VCaP (cell line): ENCODE measurements at regions not wholly inside any gene's neighbourhood (a gene's known extent, or its start where the extent isn't known, plus 50 kb on each side); places are given as distances from the start of the nearest gene placed in this dataset.
"Not testable (repeated sequence)": the region's sequence is repeated elsewhere in the genome, so short reads cannot be mapped to it uniquely, and the experiment has no call there.

Experiments used
- H3K27ac ChIP-seq: fragments of 450-650 bp; 2 replicates; pipeline ENCODE4 v1.5.1; 2017
- CTCF ChIP-seq: fragments of 450-650 bp; conservative IDR thresholded peaks from 2 replicates; pipeline ENCODE4 v1.5.1; 2017; ENCODE audit warnings: mild to moderate bottlenecking, moderate library complexity

GRCh38 chr11:123325533-123325932, 104.5 kb upstream of the GRAMD1B start:
- H3K27ac ChIP-seq, result no peak overlapping the region
- TF ChIP-seq CTCF, result no peak

GRCh38 chr11:123323568-123323967, 106.5 kb upstream of the GRAMD1B start:
- H3K27ac ChIP-seq, result no peak overlapping the region
- no peak for TF ChIP-seq CTCF

- no peak for TF ChIP-seq CTCF
- no peak overlapping the region for H3K27ac ChIP-seq
These were observed 108.4 kb upstream of the GRAMD1B start for GRCh38 chr11:123321636-123322035.

- TF ChIP-seq CTCF, result no peak
- H3K27ac ChIP-seq, result no peak overlapping the region
These were observed 111.4 kb upstream of the GRAMD1B start for GRCh38 chr11:123318623-123319022.

- not testable (repeated sequence) for H3K27ac ChIP-seq
These were observed 111.9 kb upstream of the GRAMD1B start for GRCh38 chr11:123318132-123318531.

GRCh38 chr11:123316003-123316402, 114.1 kb upstream of the GRAMD1B start:
- TF ChIP-seq CTCF, result no peak
- H3K27ac ChIP-seq, result no peak overlapping the region

GRCh38 chr11:123314972-123315371, 115.1 kb upstream of the GRAMD1B start:
- no peak overlapping the region for H3K27ac ChIP-seq
- no peak for TF ChIP-seq CTCF

- no peak for TF ChIP-seq CTCF
- no peak overlapping the region for H3K27ac ChIP-seq
These were observed 116.8 kb upstream of the GRAMD1B start for GRCh38 chr11:123313262-123313661.
